Right lobe of liver (tissue), 4 donors: ENCODE measurements at regions not wholly inside any gene's neighbourhood (a gene's known extent, or its start where the extent isn't known, plus 50 kb on each side); places are given as distances from the start of the nearest gene placed in this dataset.

Source experiments
- CTCF ChIP-seq, 4 donors: fragments of 200-600 bp in 3 of 4; fragments of 450-650 bp in 1 of 4; IDR thresholded peaks; one replicate each; pipeline versions ENCODE4 v1.5.1 to v1.8.0; 2016 to 2022; ENCODE audit warnings: antibody characterized with exemption in 4 of 4, mild to moderate bottlenecking in 2 of 4
- POLR2A ChIP-seq: fragments of 450-650 bp; IDR thresholded peaks from one replicate; pipeline ENCODE4 v1.6.1; 2017; ENCODE audit warnings: antibody characterized with exemption, mild to moderate bottlenecking
- donor health status: DM: no; HTN: no; CAD: no.
- donor health status: DM: no; HTN: no; CAD: no.
- donor health status: DM: no; HTN: yes; CAD: no.

GRCh38 chr3:25964141-25964540 is 174.3 kb downstream of the OXSM start:
- no peak for TF ChIP-seq CTCF (IDR thresholded peaks at IDR 0.05)
- no peak for TF ChIP-seq POLR2A
